T-cell (primary cell): ENCODE measurements at regions not wholly inside any gene's neighbourhood (a gene's known extent, or its start where the extent isn't known, plus 50 kb on each side); places are given as distances from the start of the nearest gene placed in this dataset.
A peak's percentile ranks its signal among the peaks of the same experiment; 100 is the strongest.

Source experiments
- ATAC-seq, 4 experiments: fragments of 200-7000 bp in 3 of 4; fragments of 150-1000 bp in 1 of 4; cut with Tn5 transposase; replicated peaks in 1 of 4; 1 replicate in 3 of 4; 2 replicates in 1 of 4; pipeline ENCODE4 v1.10.0; 2021; ENCODE audit warnings: moderate library complexity in 3 of 4, mild to moderate bottlenecking in 2 of 4, moderate number of reproducible peaks in 1 of 4
- CTCF ChIA-PET, 2 donors: fragments of 300-600 bp; sonication (Branson Sonifier 250); formaldehyde crosslinking; loops; one replicate each; lab custom pipeline; 2022; ENCODE audit warnings: antibody characterized with exemption in 2 of 2; lab: Charles Lee
- POLR2A ChIA-PET, 2 donors: fragments of 300-600 bp; sonication (Branson Sonifier 250); formaldehyde crosslinking; loops; one replicate each; lab custom pipeline; 2022; ENCODE audit warnings: antibody characterized with exemption in 2 of 2; lab: Charles Lee
- DNase-seq, 35 experiments: peaks; one replicate each; pipeline versions ENCODE4 v3.0.0 to v3.0.0-alpha.2; 2013 to 2023
- H3K27ac ChIP-seq: one replicate; pipeline ENCODE4 v1.5.1; 2013; ENCODE audit warnings: low read length
- H3K27me3 ChIP-seq, 2 experiments: replicated peaks in 1 of 2; 1 replicate in 1 of 2; 2 replicates in 1 of 2; pipeline versions ENCODE4 v1.6.1 to v1.7.0; 2013; ENCODE audit warnings: low read length in 1 of 2, mixed read lengths in 1 of 2; ENCODE audit not compliant: control insufficient read depth in 2 of 2, insufficient read depth in 2 of 2; ENCODE audit errors: extremely low read depth in 1 of 2
- H3K36me3 ChIP-seq, 2 donors: 1 replicate in 1 of 2; 2 replicates in 1 of 2; pipeline versions ENCODE4 v1.6.1 to v1.7.0; 2013; ENCODE audit warnings: low read length in 1 of 2; ENCODE audit not compliant: control insufficient read depth in 2 of 2, insufficient read depth in 1 of 2; ENCODE audit errors: extremely low read depth in 1 of 2
- H3K4me1 ChIP-seq, 2 experiments: 1 replicate in 1 of 2; 2 replicates in 1 of 2; pipeline versions ENCODE4 v1.6.1 to v1.7.0; 2013; ENCODE audit warnings: low read length in 2 of 2, mixed read lengths in 1 of 2; ENCODE audit not compliant: insufficient read depth in 2 of 2, control insufficient read depth in 1 of 2; ENCODE audit errors: extremely low read depth in 1 of 2
- H3K4me3 ChIP-seq, 2 donors: 1 replicate in 1 of 2; 2 replicates in 1 of 2; pipeline versions ENCODE4 v1.5.1 to v1.7.0; 2013; ENCODE audit warnings: mild to moderate bottlenecking in 2 of 2, low read length in 1 of 2, moderate library complexity in 1 of 2; ENCODE audit not compliant: control insufficient read depth in 1 of 2; ENCODE audit errors: extremely low read depth in 1 of 2
- H3K9me3 ChIP-seq: 2 replicates; pipeline ENCODE4 v1.7.0; 2013
- H3K27ac Mint-ChIP-seq, 2 donors: one replicate each; pipeline ENCODE4 v1.8.0; 2020 to 2021; ENCODE audit warnings: mild to moderate bottlenecking in 2 of 2, mixed read lengths in 2 of 2
- H3K27me3 Mint-ChIP-seq, 2 donors: one replicate each; pipeline ENCODE4 v1.8.0; 2021 to 2022; ENCODE audit warnings: mixed read lengths in 2 of 2
- H3K36me3 Mint-ChIP-seq: one replicate; pipeline ENCODE4 v1.8.0; 2021; ENCODE audit warnings: mixed read lengths
- H3K4me1 Mint-ChIP-seq, 3 donors: one replicate each; pipeline ENCODE4 v1.8.0; 2020 to 2022; ENCODE audit warnings: mixed read lengths in 3 of 3, mild to moderate bottlenecking in 1 of 3
- H3K4me3 Mint-ChIP-seq, 3 donors: one replicate each; pipeline ENCODE4 v1.8.0; 2020 to 2022; ENCODE audit warnings: mild to moderate bottlenecking in 3 of 3, mixed read lengths in 3 of 3, moderate library complexity in 3 of 3
- H3K9me3 Mint-ChIP-seq, 3 donors: one replicate each; pipeline ENCODE4 v1.8.0; 2020 to 2022; ENCODE audit warnings: mixed read lengths in 3 of 3
- WGBS: methylation state at CpG from one replicate; pipeline ENCODE4 v1.1.5; 2013; ENCODE audit warnings: missing lambda C conversion rate; ENCODE audit not compliant: insufficient coverage; 5-methylcytosine and 5-hydroxymethylcytosine counted together

GRCh38 chr1:31502926-31503511 is 73.3 kb upstream of the TINAGL1 start:
- H3K36me3 Mint-ChIP-seq: no peaks in the 10 kb centered on the region
- H3K9me3 Mint-ChIP-seq: no peaks in the 10 kb centered on the region
- ChIA-PET CTCF (no interaction called here), POLR2A (no interaction called here)
- no peaks in the 10 kb centered on the region for H3K9me3 ChIP-seq
- DNase-seq: no peak
- peaks cover 0 to 32% of the 10 kb centered on the region in 2 donors for H3K27me3 Mint-ChIP-seq
- peaks cover 9 to 16% of the 10 kb centered on the region in 2 experiments for H3K4me1 ChIP-seq
- no peaks in the 10 kb centered on the region for H3K36me3 ChIP-seq
- no peak overlapping the region for H3K4me3 Mint-ChIP-seq
- no peak overlapping the region for H3K27ac ChIP-seq
- H3K27me3 ChIP-seq: peaks cover 0 to 54% of the 10 kb centered on the region in 2 experiments
- no peak for ATAC-seq
- peaks cover 14 to 18% (median 17%) of the 10 kb centered on the region in 3 donors for H3K4me1 Mint-ChIP-seq
- no peak overlapping the region for H3K27ac Mint-ChIP-seq
- WGBS: 86% methylated on average over 8 of the region's 11 CpGs
- no peak overlapping the region for H3K4me3 ChIP-seq

- peaks cover 14 to 18% (median 17%) of the 10 kb centered on the region in 3 donors for H3K4me1 Mint-ChIP-seq
- no peaks in the 10 kb centered on the region for H3K9me3 ChIP-seq
- H3K36me3 ChIP-seq: no peaks in the 10 kb centered on the region
- WGBS: 60% methylated on average over 1 of the region's 4 CpGs
- no peaks in the 10 kb centered on the region for H3K9me3 Mint-ChIP-seq
- CTCF ChIA-PET: no interaction called here
- H3K27me3 ChIP-seq: peaks cover 0 to 54% of the 10 kb centered on the region in 2 experiments
- DNase-seq (no peak), ATAC-seq (no peak)
- no peak overlapping the region for H3K4me3 Mint-ChIP-seq
- peaks cover 9 to 16% of the 10 kb centered on the region in 2 experiments for H3K4me1 ChIP-seq
- POLR2A ChIA-PET: no interaction called here
- no peak overlapping the region for H3K27ac Mint-ChIP-seq
- H3K27me3 Mint-ChIP-seq: peaks cover 0 to 32% of the 10 kb centered on the region in 2 donors
- no peak overlapping the region for H3K27ac ChIP-seq
- no peak overlapping the region for H3K4me3 ChIP-seq
- H3K36me3 Mint-ChIP-seq: no peaks in the 10 kb centered on the region
Observed at GRCh38 chr1:31503570-31503969, 72.7 kb upstream of the TINAGL1 start.

- Histone ChIP-seq H3K4me3 (no peak overlapping the region), H3K27ac (no peak overlapping the region), H3K36me3 (no peaks in the 10 kb centered on the region), H3K27me3 (peaks cover 0 to 55% of the 10 kb centered on the region in 2 experiments), H3K4me1 (peaks cover 9 to 17% of the 10 kb centered on the region in 2 experiments), H3K9me3 (no peaks in the 10 kb centered on the region)
- H3K4me1 Mint-ChIP-seq: peaks cover 14 to 18% (median 17%) of the 10 kb centered on the region in 3 donors
- ChIA-PET CTCF (no interaction called here), POLR2A (no interaction called here)
- no peak overlapping the region for H3K4me3 Mint-ChIP-seq
- H3K27me3 Mint-ChIP-seq: peaks cover 0 to 32% of the 10 kb centered on the region in 2 donors
- ATAC-seq: no peak
- 60% methylated on average over 3 of the region's 8 CpGs for WGBS
- DNase-seq: no peak
- H3K36me3 Mint-ChIP-seq: no peaks in the 10 kb centered on the region
- no peak overlapping the region for H3K27ac Mint-ChIP-seq
- H3K9me3 Mint-ChIP-seq: no peaks in the 10 kb centered on the region
Observed at GRCh38 chr1:31504001-31504400, 72.3 kb upstream of the TINAGL1 start.

GRCh38 chr1:31505911-31506497 is 70.3 kb upstream of the TINAGL1 start:
- H3K4me1 ChIP-seq: peaks cover 9 to 20% of the 10 kb centered on the region in 2 experiments
- no peaks in the 10 kb centered on the region for H3K9me3 Mint-ChIP-seq
- ATAC-seq: peak; percentile 53 to 84 (median 56)
- POLR2A ChIA-PET: no interaction called here
- H3K27me3 ChIP-seq: peaks cover 0 to 58% of the 10 kb centered on the region in 2 experiments
- H3K27ac ChIP-seq: no peak overlapping the region
- CTCF ChIA-PET: no interaction called here
- no peaks in the 10 kb centered on the region for H3K36me3 Mint-ChIP-seq
- no peak overlapping the region for H3K27ac Mint-ChIP-seq
- peaks cover 14 to 18% (median 17%) of the 10 kb centered on the region in 3 donors for H3K4me1 Mint-ChIP-seq
- H3K9me3 ChIP-seq: no peaks in the 10 kb centered on the region
- H3K27me3 Mint-ChIP-seq: peaks cover 5 to 25% of the 10 kb centered on the region in 2 donors
- peak in 9 of 35 experiments; percentile 5 to 40 (median 14) for DNase-seq
- 15% methylated on average over 11 of the region's 13 CpGs for WGBS
- H3K4me3 Mint-ChIP-seq: peak overlapping the region in 1 of 3 donors; percentile 34
- H3K36me3 ChIP-seq: no peaks in the 10 kb centered on the region
- peak overlapping the region in 1 of 2 donors; percentile 56 for H3K4me3 ChIP-seq

GRCh38 chr1:31507221-31507620 is 69.1 kb upstream of the TINAGL1 start:
- POLR2A ChIA-PET: no interaction called here
- WGBS: 87% methylated on average over 7 of the region's 9 CpGs

GRCh38 chr1:31507676-31508530 is 68.4 kb upstream of the TINAGL1 start:
- Mint-ChIP-seq H3K4me1 (peaks cover 14 to 18% (median 17%) of the 10 kb centered on the region in 3 donors), H3K36me3 (no peaks in the 10 kb centered on the region), H3K27ac (no peak overlapping the region), H3K27me3 (peaks cover 5 to 18% of the 10 kb centered on the region in 2 donors), H3K4me3 (no peak overlapping the region), H3K9me3 (no peaks in the 10 kb centered on the region)
- H3K27ac ChIP-seq: no peak overlapping the region
- peak overlapping the region in 1 of 2 donors; percentile 26 for H3K4me3 ChIP-seq
- H3K9me3 ChIP-seq: no peaks in the 10 kb centered on the region
- peaks cover 0 to 52% of the 10 kb centered on the region in 2 experiments for H3K27me3 ChIP-seq
- peaks cover 9 to 20% of the 10 kb centered on the region in 2 experiments for H3K4me1 ChIP-seq
- ChIA-PET POLR2A (no interaction called here), CTCF (interaction anchor here in 1 of 2 donors (0.6 kb wide), 1 partner anchor 305 kb away, joined by 3 read pairs; no protein-coding TSS in a partner anchor)
- DNase-seq (no peak), ATAC-seq (no peak)
- H3K36me3 ChIP-seq: no peaks in the 10 kb centered on the region
- 79% methylated on average over 11 of the region's 20 CpGs for WGBS

More at GRCh38 chr1:31507221-31507620, 69.1 kb upstream of the TINAGL1 start:
- Histone ChIP-seq H3K9me3 (no peaks in the 10 kb centered on the region), H3K27ac (no peak overlapping the region), H3K4me3 (no peak overlapping the region), H3K36me3 (no peaks in the 10 kb centered on the region), H3K27me3 (peaks cover 0 to 52% of the 10 kb centered on the region in 2 experiments), H3K4me1 (peaks cover 9 to 20% of the 10 kb centered on the region in 2 experiments)
- no peak for ATAC-seq
- DNase-seq: no peak
- CTCF ChIA-PET: no interaction called here
- Mint-ChIP-seq H3K27me3 (peaks cover 5 to 18% of the 10 kb centered on the region in 2 donors), H3K4me1 (peaks cover 14 to 18% (median 17%) of the 10 kb centered on the region in 3 donors), H3K27ac (no peak overlapping the region), H3K4me3 (no peak overlapping the region), H3K36me3 (no peaks in the 10 kb centered on the region), H3K9me3 (no peaks in the 10 kb centered on the region)
